AG04449 (cell line): ENCODE measurements at regions not wholly inside any gene's neighbourhood (a gene's known extent, or its start where the extent isn't known, plus 50 kb on each side); places are given as distances from the start of the nearest gene placed in this dataset.

Experiments
- CTCF ChIA-PET: fragments of 350-600 bp; formaldehyde crosslinking; extraction: SDS; loops from one replicate; lab custom pipeline; 2021; ENCODE audit warnings: antibody characterized with exemption; lab: Yijun Ruan, JAX
- POLR2A ChIA-PET: fragments of 400-600, 350-600 bp; formaldehyde crosslinking; extraction: SDS; loops from one replicate; lab custom pipeline; 2020; ENCODE audit warnings: antibody characterized with exemption, inconsistent platforms; lab: Yijun Ruan, JAX
- DNase-seq: peaks from one replicate; pipeline ENCODE4 v3.0.0-alpha.2; 2010; ENCODE audit warnings: low read depth, low spot score
- H3K4me3 ChIP-seq: 2 replicates; pipeline ENCODE4 v1.5.1; 2011; ENCODE audit warnings: low read depth, mild to moderate bottlenecking, control low read depth, low read length
- CTCF ChIP-seq: IDR thresholded peaks from one replicate; pipeline ENCODE4 v1.5.1; 2011; ENCODE audit warnings: mild to moderate bottlenecking, moderate library complexity, low read length, control low read depth, inconsistent platforms; ENCODE audit not compliant: insufficient read depth; ENCODE audit errors: missing control alignments

DNA sequence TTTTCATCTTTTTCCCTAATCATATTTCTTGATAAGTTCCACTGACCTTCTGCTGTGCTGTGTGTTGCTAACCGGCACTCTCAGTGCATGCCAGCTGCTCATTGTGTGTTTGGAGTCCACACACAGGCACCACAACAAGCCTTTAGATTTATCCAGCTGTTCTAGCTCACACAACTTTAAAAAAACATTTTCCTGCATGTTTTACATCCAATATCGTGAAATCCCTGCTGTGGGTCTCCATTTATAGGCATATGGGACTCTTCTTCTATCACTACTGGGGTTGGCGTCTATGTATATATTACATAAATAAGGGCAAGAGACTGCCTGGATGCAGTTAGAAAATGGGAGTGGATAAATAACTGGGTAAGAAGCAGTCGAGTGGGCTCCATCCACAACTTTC lies 183.6 kb upstream of the ADARB2 start:
- no peak overlapping the region for H3K4me3 ChIP-seq
- ChIA-PET POLR2A (no interaction called here), CTCF (no interaction called here)
- no peak for DNase-seq
- no peak for TF ChIP-seq CTCF

- no peak overlapping the region for H3K4me3 ChIP-seq
- DNase-seq = no peak
- TF ChIP-seq CTCF = no peak
- POLR2A ChIA-PET = no interaction called here
- CTCF ChIA-PET = no interaction called here
Measured at GRCh38 chr10:1920127-1920526, 182.8 kb upstream of the ADARB2 start.

DNA sequence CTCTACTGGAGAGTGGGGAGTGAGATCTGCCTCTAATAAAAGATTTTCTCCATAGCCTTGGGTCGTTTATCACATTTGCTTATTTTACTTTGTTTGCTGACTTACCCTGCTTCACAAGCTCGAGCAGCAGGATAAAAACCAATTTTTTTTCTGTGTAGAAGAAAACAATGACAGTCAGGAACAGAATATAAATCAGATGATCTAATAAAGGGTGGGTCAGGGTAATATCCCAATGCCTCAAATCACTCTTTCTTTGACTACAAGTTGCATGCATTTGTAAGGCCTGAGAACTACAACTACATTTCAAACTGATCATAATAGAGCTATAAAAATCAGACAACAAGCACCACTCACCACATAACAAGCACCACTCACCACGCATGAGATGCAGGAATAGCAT lies 174.4 kb upstream of the ADARB2 start:
- no peak for DNase-seq
- CTCF ChIA-PET = no interaction called here
- no peak for TF ChIP-seq CTCF
- POLR2A ChIA-PET = no interaction called here
- no peak overlapping the region for H3K4me3 ChIP-seq

DNA sequence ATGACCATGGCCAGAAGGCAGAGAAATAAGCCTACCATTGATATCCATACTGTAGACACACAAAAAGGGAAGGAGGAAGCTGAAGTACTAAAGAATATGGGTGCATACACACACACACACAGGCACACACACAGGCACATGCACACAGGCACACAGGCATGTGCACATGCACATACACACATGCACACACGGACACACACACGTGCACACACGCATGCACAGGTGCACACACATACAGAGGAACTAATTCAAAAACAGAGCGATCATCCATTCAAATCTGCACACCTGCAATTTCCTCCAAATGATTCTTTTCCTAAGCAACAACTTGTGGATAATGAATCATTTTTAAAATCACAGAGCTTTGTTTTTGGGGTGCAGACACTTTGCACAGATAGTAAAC lies 166.7 kb upstream of the ADARB2 start:
- DNase-seq = no peak
- ChIA-PET POLR2A (no interaction called here), CTCF (no interaction called here)
- no peak overlapping the region for H3K4me3 ChIP-seq
- no peak for TF ChIP-seq CTCF

- POLR2A ChIA-PET = no interaction called here
- CTCF ChIA-PET = no interaction called here
- H3K4me3 ChIP-seq = no peak overlapping the region
- no peak for TF ChIP-seq CTCF
- DNase-seq = no peak
Measured at GRCh38 chr10:1896153-1896552, 158.8 kb upstream of the ADARB2 start.

- POLR2A ChIA-PET = no interaction called here
- H3K4me3 ChIP-seq = no peak overlapping the region
- CTCF ChIA-PET = no interaction called here
- TF ChIP-seq CTCF = no peak
- DNase-seq = no peak
Measured at GRCh38 chr10:1895691-1896090, 158.4 kb upstream of the ADARB2 start.
